Transverse colon (tissue), 4 donors: ENCODE measurements at regions not wholly inside any gene's neighbourhood (a gene's known extent, or its start where the extent isn't known, plus 50 kb on each side); places are given as distances from the start of the nearest gene placed in this dataset.

Experiments
- DNase-seq: peaks from one replicate; pipeline ENCODE4 v3.0.0-alpha.2; 2019
- H3K27ac ChIP-seq, 4 donors: fragments of 200-600 bp; sonication (generic); 2 replicates each; pipeline ENCODE4 v1.5.1; 2016 to 2018; ENCODE audit warnings: inconsistent platforms in 4 of 4
- H3K27me3 ChIP-seq: fragments of 200-600 bp; sonication (generic); 2 replicates; pipeline ENCODE4 v1.5.1; 2017; ENCODE audit warnings: inconsistent platforms
- H3K36me3 ChIP-seq, 4 donors: fragments of 200-600 bp; sonication (generic); 2 replicates each; pipeline ENCODE4 v1.5.1; 2017 to 2019; ENCODE audit warnings: inconsistent platforms in 4 of 4
- H3K4me1 ChIP-seq, 4 donors: fragments of 200-600 bp; sonication (generic); 2 replicates each; pipeline ENCODE4 v1.5.1; 2017 to 2020; ENCODE audit warnings: inconsistent platforms in 4 of 4
- H3K4me3 ChIP-seq, 4 donors: fragments of 200-600 bp; sonication (generic); 1 replicate in 1 of 4; 2 replicates in 3 of 4; pipeline versions ENCODE4 v1.5.1 to v1.6.1; 2017 to 2019; ENCODE audit warnings: inconsistent platforms in 4 of 4
- H3K9me3 ChIP-seq, 2 donors: fragments of 200-600 bp; sonication (generic); 2 replicates each; pipeline ENCODE4 v1.5.1; 2017 to 2019; ENCODE audit warnings: inconsistent platforms in 2 of 2
- EP300 ChIP-seq: sonication (generic); formaldehyde crosslinking; IDR thresholded peaks from one replicate; pipeline ENCODE4 v1.6.1; 2017; ENCODE audit warnings: antibody characterized with exemption, low read depth
- POLR2A ChIP-seq: fragments of 450-650 bp; IDR thresholded peaks from one replicate; pipeline ENCODE4 v1.6.1; 2016; ENCODE audit warnings: antibody characterized with exemption, mild to moderate bottlenecking, moderate library complexity
- POLR2AphosphoS5 ChIP-seq, 3 donors: sonication (generic); formaldehyde crosslinking; IDR thresholded peaks; one replicate each; pipeline ENCODE4 v1.6.1; 2016; ENCODE audit warnings: antibody characterized with exemption in 3 of 3
- WGBS, 2 donors: methylation state at CpG; one replicate each; pipeline ENCODE4 v1.1.5; 2018; ENCODE audit warnings: low coverage in 1 of 2; 5-methylcytosine and 5-hydroxymethylcytosine counted together
- in situ Hi-C, 4 donors: fragments of 200-750 bp; cut with MboI; loops; one replicate each; pipeline versions ENCODE4 v1.15.0 to v1.15.1; 2017; ENCODE audit warnings: low sequenced_read_pairs in 3 of 4, low pct_ligation_motif_present in 1 of 4, low pct_unique_long_range_greater_than_20kb in 1 of 4
- intact Hi-C: fragments of 100-400 bp; cut with DNase I; formaldehyde crosslinking; loops from one replicate; pipeline ENCODE4 v1.15.1; 2023; ENCODE audit warnings: low total_unique reads
- TF ChIP-seq, protein P1 (sequence below), 5 experiments: fragments of 200-600 bp in 3 of 5; fragments of 450-650 bp in 2 of 5; sonication (generic) in 3 of 5; IDR thresholded peaks; 1 replicate in 2 of 5; 2 replicates in 3 of 5; pipeline ENCODE4 v1.5.1; 2016 to 2017; ENCODE audit warnings: antibody characterized with exemption in 5 of 5, inconsistent platforms in 3 of 5, mild to moderate bottlenecking in 2 of 5, moderate library complexity in 1 of 5

DNA sequence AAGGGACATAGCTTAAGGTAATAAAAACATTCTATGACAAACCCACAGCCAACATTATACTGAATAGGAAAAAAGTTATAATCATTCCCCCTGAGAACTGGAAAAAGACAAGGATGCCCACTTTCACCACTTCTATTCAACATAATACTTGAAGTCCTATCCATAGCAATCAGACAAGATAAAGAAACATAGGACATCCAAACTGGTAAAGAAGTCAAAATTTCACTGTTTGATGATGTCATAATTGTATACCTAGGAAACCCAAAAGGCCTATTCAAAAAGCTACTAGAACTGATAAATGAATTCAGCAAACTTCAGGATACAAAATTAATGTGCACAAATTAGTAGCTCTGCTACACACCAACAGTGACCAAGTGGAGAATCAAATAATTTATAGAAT is 1590.0 kb upstream of the PCDH20 start:
- peaks cover 12 to 16% of the 10 kb centered on the region in 2 donors for H3K9me3 ChIP-seq
- in situ Hi-C loops (no loop called here), intact Hi-C loops (no loop called here)
- no peak for DNase-seq
- TF ChIP-seq, protein P1, sequence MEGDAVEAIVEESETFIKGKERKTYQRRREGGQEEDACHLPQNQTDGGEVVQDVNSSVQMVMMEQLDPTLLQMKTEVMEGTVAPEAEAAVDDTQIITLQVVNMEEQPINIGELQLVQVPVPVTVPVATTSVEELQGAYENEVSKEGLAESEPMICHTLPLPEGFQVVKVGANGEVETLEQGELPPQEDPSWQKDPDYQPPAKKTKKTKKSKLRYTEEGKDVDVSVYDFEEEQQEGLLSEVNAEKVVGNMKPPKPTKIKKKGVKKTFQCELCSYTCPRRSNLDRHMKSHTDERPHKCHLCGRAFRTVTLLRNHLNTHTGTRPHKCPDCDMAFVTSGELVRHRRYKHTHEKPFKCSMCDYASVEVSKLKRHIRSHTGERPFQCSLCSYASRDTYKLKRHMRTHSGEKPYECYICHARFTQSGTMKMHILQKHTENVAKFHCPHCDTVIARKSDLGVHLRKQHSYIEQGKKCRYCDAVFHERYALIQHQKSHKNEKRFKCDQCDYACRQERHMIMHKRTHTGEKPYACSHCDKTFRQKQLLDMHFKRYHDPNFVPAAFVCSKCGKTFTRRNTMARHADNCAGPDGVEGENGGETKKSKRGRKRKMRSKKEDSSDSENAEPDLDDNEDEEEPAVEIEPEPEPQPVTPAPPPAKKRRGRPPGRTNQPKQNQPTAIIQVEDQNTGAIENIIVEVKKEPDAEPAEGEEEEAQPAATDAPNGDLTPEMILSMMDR (IDR thresholded peaks at IDR 0.05), result no peak
- no peak for TF ChIP-seq POLR2AphosphoS5 (IDR thresholded peaks at IDR 0.05)
- no peak for TF ChIP-seq POLR2A
- no peak for TF ChIP-seq EP300
- H3K4me1 ChIP-seq, result no peaks in the 10 kb centered on the region
- no peaks in the 10 kb centered on the region for H3K36me3 ChIP-seq
- H3K27me3 ChIP-seq, result no peaks in the 10 kb centered on the region
- no peak overlapping the region for H3K27ac ChIP-seq
- H3K4me3 ChIP-seq, result no peak overlapping the region

DNA sequence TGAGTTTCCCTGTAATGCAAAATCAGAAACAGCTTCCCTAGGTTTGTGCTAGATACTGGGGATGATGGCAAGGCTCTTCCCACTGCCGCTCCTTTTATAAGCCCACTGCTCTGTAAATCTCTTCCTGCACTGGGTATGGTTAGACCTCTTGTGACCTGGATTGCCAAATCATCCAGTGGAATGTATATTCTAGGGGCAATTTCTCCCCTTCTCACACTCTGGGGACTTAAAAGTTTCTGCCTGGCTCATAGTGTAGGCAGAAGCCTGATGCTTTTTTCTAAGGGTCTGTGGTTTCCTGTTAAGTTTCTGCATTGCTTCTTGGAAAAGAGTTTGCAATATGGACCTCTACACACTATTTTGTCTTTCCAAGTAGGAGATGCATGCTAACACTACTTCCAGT is 1582.0 kb upstream of the PCDH20 start:
- in situ Hi-C loops (no loop called here), intact Hi-C loops (no loop called here)
- Histone ChIP-seq H3K4me1 (no peaks in the 10 kb centered on the region), H3K4me3 (no peak overlapping the region), H3K27me3 (no peaks in the 10 kb centered on the region), H3K36me3 (no peaks in the 10 kb centered on the region), H3K9me3 (no peaks in the 10 kb centered on the region), H3K27ac (no peak overlapping the region)
- 50 to 86% methylated on average over 1 of the region's 1 CpG for WGBS, 2 donors
- DNase-seq, result no peak
- TF ChIP-seq POLR2A (no peak), EP300 (no peak), POLR2AphosphoS5 (IDR thresholded peaks at IDR 0.05) (no peak)
- TF ChIP-seq, protein P1 (IDR thresholded peaks at IDR 0.05), result no peak

DNA sequence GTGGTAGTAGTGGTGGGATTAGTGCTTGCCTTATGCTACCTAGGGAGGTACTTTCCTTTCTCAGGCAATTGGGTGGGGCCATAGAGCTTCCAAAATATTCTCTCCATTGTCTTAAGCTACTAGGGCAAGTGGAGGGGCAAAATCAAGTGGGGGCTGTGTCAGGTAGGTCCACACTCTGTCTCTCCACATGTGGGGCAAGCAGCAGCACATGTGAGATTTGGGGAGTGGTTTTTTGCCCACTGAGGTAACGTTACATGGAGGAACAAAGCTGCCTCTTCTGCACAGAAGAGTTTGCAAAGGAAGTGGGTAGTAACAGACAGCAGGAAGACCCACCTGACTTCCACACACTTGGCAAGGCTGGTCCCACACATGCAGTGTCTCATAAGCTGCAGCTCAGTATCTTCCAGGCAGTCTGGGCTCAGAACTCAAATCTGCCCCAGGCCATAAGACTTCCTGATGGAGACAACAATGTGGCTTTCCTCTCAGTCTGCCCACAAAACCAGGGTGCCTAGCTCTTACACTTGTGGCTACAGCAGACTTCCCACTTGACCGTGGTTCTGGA is 1581.5 kb upstream of the PCDH20 start:
- no peaks in the 10 kb centered on the region for H3K9me3 ChIP-seq
- intact Hi-C loops (no loop called here), in situ Hi-C loops (no loop called here)
- no peak overlapping the region for H3K4me3 ChIP-seq
- H3K4me1 ChIP-seq, result no peaks in the 10 kb centered on the region
- H3K36me3 ChIP-seq, result no peaks in the 10 kb centered on the region
- WGBS, 2 donors, result 43% methylated on average over 2 of the region's 2 CpGs; no CpG with 5 or more reads in 1 of the 2 donors
- TF ChIP-seq, protein P1 (IDR thresholded peaks at IDR 0.05), result no peak
- TF ChIP-seq EP300 (no peak), POLR2A (no peak), POLR2AphosphoS5 (IDR thresholded peaks at IDR 0.05) (no peak)
- DNase-seq, result no peak
- no peaks in the 10 kb centered on the region for H3K27me3 ChIP-seq
- no peak overlapping the region for H3K27ac ChIP-seq

DNA sequence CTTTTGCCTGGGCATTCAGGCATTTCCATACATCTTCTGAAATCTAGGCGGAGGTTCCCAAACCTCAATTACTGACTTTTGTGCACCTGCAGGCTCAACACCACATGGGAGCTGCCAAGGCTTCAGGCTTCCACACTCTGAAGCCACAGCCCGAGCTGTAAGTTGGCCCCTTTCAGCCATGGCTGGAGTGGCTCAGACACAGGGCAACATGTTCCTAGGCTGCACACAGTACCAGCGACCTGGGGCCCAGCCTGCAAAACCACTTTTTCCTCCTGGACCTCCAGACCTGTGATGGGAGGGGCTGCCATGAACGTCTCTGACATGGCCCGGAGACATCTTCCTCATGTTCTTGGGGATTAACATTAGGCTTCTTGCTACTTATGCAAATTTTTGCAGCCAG is 1558.2 kb upstream of the PCDH20 start:
- no peak for TF ChIP-seq POLR2AphosphoS5 (IDR thresholded peaks at IDR 0.05)
- no peak for TF ChIP-seq EP300
- no peak for TF ChIP-seq POLR2A
- TF ChIP-seq, protein P1 (IDR thresholded peaks at IDR 0.05), result no peak
- intact Hi-C loops, result no loop called here
- no peak for DNase-seq
- Histone ChIP-seq H3K4me3 (no peak overlapping the region), H3K9me3 (no peaks in the 10 kb centered on the region), H3K4me1 (no peaks in the 10 kb centered on the region), H3K27ac (no peak overlapping the region), H3K36me3 (no peaks in the 10 kb centered on the region), H3K27me3 (no peaks in the 10 kb centered on the region)
- WGBS, 2 donors, result 69% methylated on average over 4 of the region's 5 CpGs; no CpG with 5 or more reads in 1 of the 2 donors
- in situ Hi-C loops, result no loop called here
